WERI-Rb-1 (cell line): ENCODE measurements at regions not wholly inside any gene's neighbourhood (a gene's known extent, or its start where the extent isn't known, plus 50 kb on each side); places are given as distances from the start of the nearest gene placed in this dataset.

Source experiments
- DNase-seq: peaks from one replicate; pipeline ENCODE4 v3.0.0-alpha.2; 2020
- H3K27ac ChIP-seq: fragments of 250-450 bp; sonication (Bioruptor Pico); 2 replicates; pipeline ENCODE4 v1.5.1; 2020; ENCODE audit warnings: mild to moderate bottlenecking, moderate library complexity
- H3K27me3 ChIP-seq: fragments of 250-450 bp; sonication (Bioruptor Pico); 2 replicates; pipeline ENCODE4 v1.5.1; 2021; ENCODE audit warnings: mild to moderate bottlenecking, low read depth, moderate library complexity; ENCODE audit not compliant: insufficient read depth, severe bottlenecking
- H3K36me3 ChIP-seq: fragments of 250-450 bp; sonication (Bioruptor Pico); 2 replicates; pipeline ENCODE4 v1.5.1; 2020; ENCODE audit warnings: mild to moderate bottlenecking, moderate library complexity
- H3K4me3 ChIP-seq: 2 replicates; pipeline ENCODE4 v1.5.1; 2011; ENCODE audit warnings: low read depth, mild to moderate bottlenecking, control low read depth, low read length
- H3K9me3 ChIP-seq: fragments of 250-450 bp; sonication (Bioruptor Pico); 2 replicates; pipeline ENCODE4 v1.5.1; 2021; ENCODE audit warnings: mild to moderate bottlenecking, moderate library complexity; ENCODE audit not compliant: severe bottlenecking
- TF ChIP-seq, protein P1 (sequence below): IDR thresholded peaks from 2 replicates; pipeline ENCODE4 v1.5.1; 2011; ENCODE audit warnings: low read depth, mild to moderate bottlenecking, control low read depth, inconsistent platforms, low read length

- H3K4me3 ChIP-seq: no peak overlapping the region
- TF ChIP-seq, protein P1, sequence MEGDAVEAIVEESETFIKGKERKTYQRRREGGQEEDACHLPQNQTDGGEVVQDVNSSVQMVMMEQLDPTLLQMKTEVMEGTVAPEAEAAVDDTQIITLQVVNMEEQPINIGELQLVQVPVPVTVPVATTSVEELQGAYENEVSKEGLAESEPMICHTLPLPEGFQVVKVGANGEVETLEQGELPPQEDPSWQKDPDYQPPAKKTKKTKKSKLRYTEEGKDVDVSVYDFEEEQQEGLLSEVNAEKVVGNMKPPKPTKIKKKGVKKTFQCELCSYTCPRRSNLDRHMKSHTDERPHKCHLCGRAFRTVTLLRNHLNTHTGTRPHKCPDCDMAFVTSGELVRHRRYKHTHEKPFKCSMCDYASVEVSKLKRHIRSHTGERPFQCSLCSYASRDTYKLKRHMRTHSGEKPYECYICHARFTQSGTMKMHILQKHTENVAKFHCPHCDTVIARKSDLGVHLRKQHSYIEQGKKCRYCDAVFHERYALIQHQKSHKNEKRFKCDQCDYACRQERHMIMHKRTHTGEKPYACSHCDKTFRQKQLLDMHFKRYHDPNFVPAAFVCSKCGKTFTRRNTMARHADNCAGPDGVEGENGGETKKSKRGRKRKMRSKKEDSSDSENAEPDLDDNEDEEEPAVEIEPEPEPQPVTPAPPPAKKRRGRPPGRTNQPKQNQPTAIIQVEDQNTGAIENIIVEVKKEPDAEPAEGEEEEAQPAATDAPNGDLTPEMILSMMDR: no peak
- H3K36me3 ChIP-seq: no peaks in the 10 kb centered on the region
- no peaks in the 10 kb centered on the region for H3K27me3 ChIP-seq
- no peak for DNase-seq
- H3K9me3 ChIP-seq: no peaks in the 10 kb centered on the region
- H3K27ac ChIP-seq: no peak overlapping the region
These were observed 78.0 kb upstream of the LHFPL2 start for GRCh38 chr5:78726571-78726970.

DNA sequence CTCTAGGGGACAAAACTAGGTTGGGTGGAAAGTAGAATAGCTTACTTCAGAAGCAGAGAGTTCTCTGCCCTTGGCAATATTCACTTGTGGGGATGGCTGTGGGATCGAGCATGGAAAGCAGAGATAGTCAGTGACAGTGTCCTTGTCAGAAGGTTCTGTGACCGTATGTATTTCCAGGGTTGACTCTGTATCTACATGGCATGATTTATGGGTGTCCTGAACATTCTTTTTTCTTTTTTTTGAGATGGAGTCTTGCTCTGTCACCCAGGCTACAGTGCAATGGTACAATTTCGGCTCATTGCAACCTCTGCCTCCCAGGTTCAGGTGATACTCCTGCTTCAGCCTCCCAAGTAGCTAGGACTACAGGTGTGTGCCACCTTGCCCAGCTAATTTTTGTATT is 77.4 kb upstream of the LHFPL2 start:
- Histone ChIP-seq H3K27ac (no peak overlapping the region), H3K9me3 (no peaks in the 10 kb centered on the region), H3K4me3 (no peak overlapping the region), H3K27me3 (no peaks in the 10 kb centered on the region), H3K36me3 (no peaks in the 10 kb centered on the region)
- DNase-seq: no peak
- TF ChIP-seq, protein P1: no peak

- Histone ChIP-seq H3K27ac (no peak overlapping the region), H3K36me3 (no peaks in the 10 kb centered on the region), H3K4me3 (no peak overlapping the region), H3K27me3 (no peaks in the 10 kb centered on the region), H3K9me3 (no peaks in the 10 kb centered on the region)
- TF ChIP-seq, protein P1: no peak
- no peak for DNase-seq
These were observed 75.5 kb upstream of the LHFPL2 start for GRCh38 chr5:78724061-78724460.

DNA sequence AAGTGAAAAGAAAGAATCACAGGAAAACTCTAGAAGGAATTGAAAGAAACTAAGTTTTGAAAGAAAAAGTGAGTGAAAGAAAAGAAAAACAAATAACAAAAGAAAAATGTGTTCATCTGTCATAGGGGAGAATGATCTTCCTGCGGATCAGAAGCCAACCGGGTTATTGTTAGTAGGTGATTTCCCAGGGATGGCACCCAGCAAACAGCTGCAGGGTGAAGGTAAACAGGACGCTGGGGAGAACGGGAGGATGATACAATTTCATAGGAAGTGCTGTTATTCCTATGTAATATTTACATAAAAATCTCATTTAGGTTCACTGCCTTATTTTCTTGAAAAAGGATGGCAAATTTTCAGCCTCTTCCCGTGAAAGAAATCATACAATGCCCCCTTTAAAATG is 72.4 kb upstream of the LHFPL2 start:
- H3K27me3 ChIP-seq: no peaks in the 10 kb centered on the region
- no peak overlapping the region for H3K4me3 ChIP-seq
- DNase-seq: no peak
- TF ChIP-seq, protein P1: no peak
- no peaks in the 10 kb centered on the region for H3K36me3 ChIP-seq
- no peak overlapping the region for H3K27ac ChIP-seq
- no peaks in the 10 kb centered on the region for H3K9me3 ChIP-seq

GRCh38 chr5:78720227-78720985 is 71.8 kb upstream of the LHFPL2 start:
- no peak overlapping the region for H3K4me3 ChIP-seq
- TF ChIP-seq, protein P1: no peak

More at GRCh38 chr5:78720227-78720985, 71.8 kb upstream of the LHFPL2 start:
- DNase-seq: no peak
- H3K36me3 ChIP-seq: no peaks in the 10 kb centered on the region
- no peaks in the 10 kb centered on the region for H3K27me3 ChIP-seq
- no peak overlapping the region for H3K27ac ChIP-seq
- no peaks in the 10 kb centered on the region for H3K9me3 ChIP-seq
